NCI-H2107 treated with DMSO at 0.1 percent for 48 hours (cell line): ENCODE measurements at regions not wholly inside any gene's neighbourhood (a gene's known extent, or its start where the extent isn't known, plus 50 kb on each side); places are given as distances from the start of the nearest gene placed in this dataset.
A peak's percentile ranks its signal among the peaks of the same experiment; 100 is the strongest.
"Not testable (repeated sequence)": the region's sequence is repeated elsewhere in the genome, so short reads cannot be mapped to it uniquely, and the experiment has no call there.

Experiments used
- DNase-seq: peaks from one replicate; lab custom pipeline; 2025; ENCODE audit not compliant: unreplicated experiment; lab: John Stamatoyannopoulos, UW

DNA sequence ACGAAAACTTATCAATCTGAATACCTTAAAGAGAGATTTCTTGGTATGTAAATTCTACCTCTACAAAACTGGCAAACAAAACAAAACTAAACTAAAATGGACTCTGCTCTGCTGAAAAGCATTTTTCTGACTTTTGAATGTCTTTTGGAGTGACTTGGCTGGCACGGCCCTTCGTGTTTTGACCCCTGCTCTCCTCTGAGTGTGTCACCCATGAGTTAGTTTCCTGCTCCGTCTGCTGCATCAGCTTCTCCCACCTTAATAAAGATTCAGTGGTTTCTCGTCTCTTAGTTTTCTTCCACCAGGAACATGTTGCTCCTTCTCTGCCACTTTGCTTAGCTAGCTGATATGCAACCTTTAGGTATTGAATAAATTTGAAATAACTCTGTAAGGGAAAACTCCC, 1084.0 kb upstream of the CDH18 start:
- no peak for DNase-seq

DNA sequence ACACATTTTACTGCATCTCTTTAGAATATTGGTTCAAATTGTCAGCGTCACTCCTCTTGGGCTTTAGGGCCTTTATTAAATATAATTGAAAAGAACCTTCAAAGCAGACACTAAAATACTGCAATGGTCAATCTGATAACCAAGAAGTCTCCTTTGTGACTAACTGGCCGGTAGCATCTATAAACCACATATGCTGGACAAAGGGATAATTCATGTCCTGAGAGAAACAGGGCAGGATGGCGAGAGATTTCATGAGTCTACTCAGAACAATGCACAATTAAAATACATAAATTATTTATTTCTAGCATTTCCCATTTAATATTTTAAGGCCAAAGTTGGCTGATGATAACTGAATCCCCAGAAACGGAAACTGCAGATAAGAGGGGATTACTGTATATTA, 1083.4 kb upstream of the CDH18 start:
- no peak for DNase-seq

DNA sequence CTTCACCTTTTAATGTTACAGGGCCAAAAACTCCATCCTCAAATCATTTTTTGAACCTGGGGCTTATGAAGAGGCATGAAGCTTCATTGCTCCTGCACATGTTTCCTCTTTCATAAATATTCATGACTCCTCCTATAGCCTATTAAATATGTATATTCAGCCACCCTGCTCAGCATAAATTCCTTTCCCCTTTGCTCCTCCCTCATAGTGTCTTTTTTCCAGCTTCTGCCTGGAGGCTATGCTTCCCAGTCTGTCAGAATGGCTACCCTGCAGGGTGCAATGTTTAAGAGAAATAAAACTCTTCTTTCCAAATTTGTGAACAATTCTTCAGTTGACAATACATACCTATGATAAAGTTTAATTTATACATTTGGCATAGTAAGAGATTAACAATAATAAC, 1082.9 kb upstream of the CDH18 start:
- DNase-seq, result no peak

DNA sequence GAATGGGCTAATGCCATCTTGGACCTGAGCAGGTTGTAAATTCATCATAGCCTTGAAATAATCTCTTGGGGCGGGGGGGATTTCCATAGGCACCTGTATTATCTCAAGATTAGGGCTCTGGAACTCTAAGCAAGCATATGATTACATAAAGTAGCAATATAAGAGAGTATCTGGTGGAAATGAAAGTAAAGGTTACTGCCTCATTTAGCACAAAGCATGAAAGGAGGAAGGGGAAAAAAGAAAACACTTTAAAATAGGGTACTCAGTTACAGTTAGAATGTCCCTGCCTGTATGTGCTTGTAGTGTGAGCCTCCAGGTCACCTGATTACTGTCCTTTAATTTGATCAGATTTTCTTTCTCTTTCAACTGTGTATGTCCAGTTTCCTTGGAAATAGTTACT, 1079.7 kb upstream of the CDH18 start:
- no peak for DNase-seq

DNA sequence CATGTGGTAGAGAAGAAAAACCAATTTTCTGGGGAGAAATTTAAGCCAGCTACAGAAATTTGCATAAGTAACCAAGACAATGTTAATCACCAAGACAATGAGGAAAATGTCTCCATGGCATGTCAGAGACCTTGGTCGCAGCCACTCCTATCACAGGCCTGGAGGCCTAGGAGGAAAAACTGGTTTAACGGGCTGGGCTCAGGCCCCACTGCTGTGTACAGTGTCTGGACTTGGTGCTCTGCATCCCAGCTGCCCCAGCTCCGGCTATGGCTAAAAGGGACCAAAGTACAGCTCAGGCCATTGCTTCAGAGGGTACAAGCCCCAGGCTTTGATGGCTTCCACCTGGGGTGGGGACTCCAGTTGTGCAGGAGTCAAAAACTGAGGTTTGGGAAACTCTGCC, 1075.1 kb upstream of the CDH18 start:
- DNase-seq, result no peak

DNA sequence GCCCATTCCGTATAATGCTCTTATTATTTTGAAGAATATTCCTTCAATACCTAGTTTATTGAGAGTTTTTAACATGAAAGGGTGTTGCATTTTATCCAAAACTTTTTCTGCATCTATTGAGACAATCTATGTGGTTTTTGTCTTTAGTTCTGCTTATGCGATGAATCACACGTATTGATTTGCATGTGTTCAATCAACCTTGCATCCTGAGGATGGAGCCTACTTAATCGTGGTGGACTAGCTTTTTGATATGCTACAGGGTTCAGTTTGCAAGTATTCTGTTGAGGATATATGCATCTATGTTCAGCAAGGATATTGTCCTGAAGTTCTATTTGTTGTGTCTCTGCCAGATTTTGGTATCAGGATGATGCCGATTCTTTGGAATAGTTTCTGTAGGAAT, 1070.3 kb upstream of the CDH18 start:
- no peak for DNase-seq

GRCh38 chr5:21051945-21052344, 1063.9 kb upstream of the CDH18 start:
- no peak for DNase-seq

GRCh38 chr5:21049901-21050300, 1061.9 kb upstream of the CDH18 start:
- no peak for DNase-seq

GRCh38 chr5:21030981-21031380, 1043.0 kb upstream of the CDH18 start:
- no peak for DNase-seq

DNA sequence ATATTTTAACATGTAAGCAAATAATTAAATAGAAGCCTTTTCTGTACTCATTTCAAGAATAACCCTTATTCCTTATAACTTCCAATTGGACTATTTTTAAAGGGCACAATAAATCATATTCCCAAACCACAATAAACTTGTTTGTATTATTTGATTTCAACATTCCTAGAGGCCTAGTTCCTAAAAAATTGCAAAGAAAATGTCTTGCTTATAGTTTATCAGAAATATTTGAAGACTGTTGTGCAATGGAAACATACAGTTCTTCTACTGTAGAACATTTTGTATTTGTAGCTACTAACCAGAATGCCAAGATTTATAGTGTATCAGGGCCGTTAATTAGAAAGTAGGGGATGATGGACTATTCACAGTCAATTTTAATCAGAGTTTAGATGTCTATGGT, 1037.0 kb upstream of the CDH18 start:
- DNase-seq, result no peak

DNA sequence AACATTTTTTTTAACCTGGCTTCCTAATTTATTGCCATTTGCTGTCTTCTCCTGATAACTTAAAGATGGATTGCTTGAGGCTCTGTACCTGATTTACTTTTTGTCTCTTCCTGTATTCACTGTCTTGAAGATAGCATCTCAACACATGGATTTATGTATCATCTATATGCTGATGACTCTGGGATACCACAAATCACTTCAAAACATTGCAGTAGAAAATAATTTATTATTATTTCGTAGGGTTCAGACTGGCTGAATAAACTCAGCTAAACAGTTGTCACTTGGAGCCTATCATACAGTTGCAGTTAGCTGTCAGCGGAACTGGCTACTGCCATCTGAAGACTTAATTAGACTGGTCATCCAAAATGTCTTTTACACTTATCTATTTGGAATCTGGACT, 1025.2 kb upstream of the CDH18 start:
- DNase-seq, result no peak

GRCh38 chr5:21007781-21008180, 1019.8 kb upstream of the CDH18 start:
- no peak for DNase-seq

DNA sequence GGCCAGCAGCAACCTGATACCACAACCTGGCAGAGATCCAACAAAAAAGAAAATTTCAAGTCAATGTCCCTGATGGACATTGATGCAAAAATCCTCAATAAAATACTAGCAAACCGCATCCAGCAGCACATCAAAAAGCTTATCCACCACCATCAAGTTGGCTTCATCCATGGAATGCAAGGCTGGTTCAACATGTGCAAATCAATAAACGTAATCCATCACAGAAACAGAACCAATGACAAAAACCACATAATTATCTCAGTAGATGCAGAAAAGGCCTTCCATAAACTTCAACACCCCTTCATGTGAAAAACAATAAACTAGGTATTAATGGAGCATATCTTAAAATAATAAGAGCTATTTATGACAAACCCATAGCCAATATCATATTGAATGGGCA, 1000.9 kb upstream of the CDH18 start:
- not testable (repeated sequence) for DNase-seq

GRCh38 chr5:20985754-20986153, 997.8 kb upstream of the CDH18 start:
- no peak for DNase-seq

GRCh38 chr5:20974426-20974825, 986.4 kb upstream of the CDH18 start:
- DNase-seq, result peak; percentile 8

DNA sequence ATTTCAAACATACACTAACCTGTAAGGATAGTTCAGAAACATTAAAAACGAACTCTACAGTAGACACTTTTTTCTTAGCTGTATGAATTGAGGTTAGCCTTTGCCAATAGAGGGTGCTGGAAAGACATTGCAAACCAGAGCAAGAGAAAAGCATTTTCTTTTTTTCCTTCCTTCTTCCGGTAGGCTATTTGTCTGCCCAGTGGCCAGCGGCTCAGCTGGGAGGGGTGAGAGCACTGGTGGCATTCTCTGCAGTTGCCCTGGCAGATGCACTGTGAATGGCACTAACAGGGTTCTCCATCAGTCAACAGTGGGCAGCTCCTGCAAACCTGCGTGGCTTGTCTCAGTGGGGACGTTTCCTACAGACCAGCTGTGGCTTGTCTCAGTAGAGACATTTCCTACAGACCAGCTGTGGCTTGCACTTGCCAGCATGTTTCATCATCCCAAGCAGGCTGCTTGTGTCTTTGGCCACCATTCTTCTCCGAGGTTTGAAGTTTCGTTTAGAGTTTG, 984.5 kb upstream of the CDH18 start:
- DNase-seq, result peak; percentile 29

DNA sequence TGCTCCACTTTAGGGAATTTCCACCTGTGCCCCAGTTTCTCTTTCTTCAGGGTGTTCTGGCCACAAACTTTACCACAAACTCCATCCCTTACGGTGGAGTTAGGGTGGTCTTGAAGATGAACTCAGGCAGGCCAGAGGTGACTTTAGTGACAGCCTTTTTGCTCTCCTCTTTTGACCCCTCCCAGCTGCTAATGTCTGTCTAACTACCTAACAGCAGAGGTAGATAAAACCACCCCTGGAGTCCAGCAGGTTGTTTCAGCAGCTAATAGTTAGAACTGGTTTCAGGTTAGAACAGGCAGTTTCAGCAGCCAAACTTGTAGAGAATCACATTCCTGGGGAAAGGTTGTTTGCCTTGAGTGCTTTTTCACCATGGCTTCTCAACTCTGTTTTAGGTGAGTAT, 971.3 kb upstream of the CDH18 start:
- DNase-seq, result no peak

DNA sequence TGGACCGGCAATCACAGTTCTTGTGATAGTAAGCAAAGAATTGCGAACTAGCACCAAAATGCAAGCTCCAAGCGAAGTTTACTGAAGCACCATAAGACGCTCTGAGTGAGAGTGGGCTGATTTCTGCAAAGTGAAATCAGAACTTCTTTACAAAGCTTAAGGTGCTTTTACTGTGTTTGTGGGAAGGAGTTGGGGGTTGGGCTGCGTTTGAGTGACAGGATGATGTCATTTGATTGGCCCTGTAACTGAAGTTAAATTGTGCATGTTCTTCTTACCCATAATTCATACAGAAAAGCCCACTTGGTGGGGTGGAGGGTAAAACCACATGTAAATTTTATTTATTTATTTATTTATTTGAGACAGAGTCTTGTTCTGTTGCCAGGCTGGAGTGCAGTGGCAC, 970.6 kb upstream of the CDH18 start:
- no peak for DNase-seq

- no peak for DNase-seq
Observed at GRCh38 chr5:20956134-20956533, 968.1 kb upstream of the CDH18 start.

DNA sequence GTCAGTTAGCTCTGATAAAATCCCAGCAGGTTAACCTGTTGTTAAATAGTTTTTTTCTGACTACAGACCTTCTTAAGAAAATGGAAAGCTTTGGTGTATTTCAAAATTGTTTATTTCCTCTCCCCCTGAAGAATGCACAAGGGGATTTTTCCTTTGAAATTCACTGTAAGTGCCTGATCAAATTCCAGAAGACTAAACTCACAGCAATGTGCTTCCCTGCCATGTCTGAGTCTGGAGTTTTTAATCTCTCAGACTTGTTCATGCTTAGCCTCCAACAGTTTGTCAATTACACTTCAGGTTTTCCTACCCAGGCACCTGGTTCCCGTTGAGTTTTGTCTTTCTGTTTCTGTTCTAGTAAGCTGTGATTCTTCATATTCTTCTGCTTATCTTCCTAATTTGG, 961.6 kb upstream of the CDH18 start:
- DNase-seq, result no peak

DNA sequence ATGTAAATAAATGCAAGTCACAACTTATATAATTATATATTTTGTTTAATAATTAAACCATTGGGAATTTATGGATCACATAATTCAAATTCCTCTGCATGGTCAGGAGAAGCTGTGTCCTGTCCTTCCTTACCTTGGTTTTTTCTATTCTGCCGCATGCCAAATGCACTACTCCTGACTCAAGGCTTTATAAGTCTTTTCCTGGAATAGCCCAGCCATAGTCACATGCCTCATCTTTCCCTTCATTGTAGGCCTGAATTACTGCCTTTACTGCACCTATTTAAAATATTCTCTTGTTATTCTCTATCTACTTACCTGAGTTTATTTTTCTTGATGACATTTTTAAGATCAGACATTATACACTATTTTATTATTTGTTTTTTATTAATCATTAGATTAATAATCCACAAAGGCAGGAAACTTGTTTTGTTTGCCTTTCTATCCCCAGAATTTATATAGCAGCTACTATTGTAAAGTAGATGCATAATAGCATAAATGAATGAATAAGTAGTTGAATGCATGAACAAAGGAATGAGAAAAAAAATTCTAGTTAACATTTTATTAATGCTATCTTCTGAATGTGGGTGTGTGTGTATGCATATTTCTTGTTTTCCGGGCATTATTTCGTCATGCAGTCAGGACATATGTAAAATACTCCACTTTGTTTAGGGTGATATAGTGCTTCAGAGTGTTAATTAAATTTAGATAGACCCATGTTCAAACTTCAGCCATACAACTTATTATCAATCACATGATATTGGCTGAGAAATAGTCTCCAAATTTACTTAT, 955.4 kb upstream of the CDH18 start:
- not testable (repeated sequence) for DNase-seq

GRCh38 chr5:20942603-20943002, 954.6 kb upstream of the CDH18 start:
- not testable (repeated sequence) for DNase-seq

DNA sequence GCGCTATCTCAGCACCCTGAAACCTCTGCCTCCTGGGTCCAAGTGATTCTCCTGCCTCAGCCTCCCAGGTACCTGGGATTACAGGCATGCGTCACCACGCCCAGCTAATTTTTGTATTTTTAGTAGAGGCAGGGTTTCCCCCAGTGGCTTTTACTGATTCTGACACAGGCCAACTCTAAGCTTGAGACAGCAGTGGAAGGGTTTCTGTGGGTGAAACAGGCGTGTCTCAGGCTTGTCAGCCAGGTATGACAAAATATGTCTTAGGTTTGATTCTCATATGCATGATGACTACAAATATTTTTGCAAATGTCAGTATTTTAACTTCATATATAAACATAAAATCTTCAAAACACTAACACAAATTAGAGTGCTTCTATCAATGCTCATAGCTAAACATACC, 952.8 kb upstream of the CDH18 start:
- not testable (repeated sequence) for DNase-seq
